Stimulated activated CD4-positive, alpha-beta T cell treated with anti-CD3 and anti-CD28 coated beads, Interleukin-12 subunit alpha, Interleukin-12 subunit beta, amount 100 ng/mL, for 48 hours (primary cell): ENCODE measurements at regions not wholly inside any gene's neighbourhood (a gene's known extent, or its start where the extent isn't known, plus 50 kb on each side); places are given as distances from the start of the nearest gene placed in this dataset.

Experiments
- DNase-seq, 3 donors: peaks; one replicate each; pipeline ENCODE4 v3.0.0-alpha.2; 2020; ENCODE audit warnings: low read depth in 2 of 3, low spot score in 1 of 3

- no peak for DNase-seq
Observed at GRCh38 chr4:136328131-136328530, 1204.2 kb downstream of the PCDH18 start.

GRCh38 chr4:136320465-136320813 is 1211.9 kb downstream of the PCDH18 start:
- no peak for DNase-seq

GRCh38 chr4:136319789-136320464 is 1212.4 kb downstream of the PCDH18 start:
- no peak for DNase-seq

GRCh38 chr4:136316961-136317360 is 1215.3 kb downstream of the PCDH18 start:
- DNase-seq = no peak

DNA sequence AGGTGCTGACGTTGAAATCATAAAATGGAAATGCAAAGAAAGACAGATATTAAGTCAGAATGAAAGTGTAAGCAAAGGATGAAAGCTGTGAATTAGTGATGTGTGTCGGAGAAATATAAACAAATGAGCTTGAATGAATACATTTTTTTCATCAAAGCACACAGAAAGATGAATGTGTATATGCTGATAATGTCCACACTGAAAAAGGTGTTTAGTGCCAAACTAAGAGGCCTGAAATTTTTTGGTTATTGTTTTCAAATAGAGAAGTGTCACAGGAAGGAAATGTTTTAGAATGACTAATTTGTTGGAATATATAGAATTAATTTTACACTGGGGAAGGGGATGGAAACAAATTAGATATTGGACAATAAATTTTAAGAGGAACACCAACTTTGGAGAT is 1217.6 kb downstream of the PCDH18 start:
- DNase-seq = no peak

DNA sequence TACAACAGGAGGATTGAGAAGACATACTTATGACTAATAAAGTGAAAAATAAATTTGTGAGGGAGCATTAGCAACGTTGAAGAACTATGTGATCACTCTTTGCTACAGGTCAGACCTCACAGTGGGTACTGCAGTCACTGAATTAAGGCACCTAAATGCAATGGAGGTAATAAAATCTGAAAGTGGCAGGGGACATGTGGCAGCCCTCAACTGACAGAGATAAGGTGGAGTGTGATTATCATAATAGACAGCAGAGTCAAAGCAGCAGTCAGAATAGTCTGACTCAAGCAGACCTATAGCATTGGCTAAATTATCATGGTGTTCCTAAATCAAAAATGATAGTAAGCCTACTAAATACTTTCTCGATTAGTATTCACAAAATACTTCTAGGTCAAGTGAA is 1220.5 kb downstream of the PCDH18 start:
- no peak for DNase-seq

DNA sequence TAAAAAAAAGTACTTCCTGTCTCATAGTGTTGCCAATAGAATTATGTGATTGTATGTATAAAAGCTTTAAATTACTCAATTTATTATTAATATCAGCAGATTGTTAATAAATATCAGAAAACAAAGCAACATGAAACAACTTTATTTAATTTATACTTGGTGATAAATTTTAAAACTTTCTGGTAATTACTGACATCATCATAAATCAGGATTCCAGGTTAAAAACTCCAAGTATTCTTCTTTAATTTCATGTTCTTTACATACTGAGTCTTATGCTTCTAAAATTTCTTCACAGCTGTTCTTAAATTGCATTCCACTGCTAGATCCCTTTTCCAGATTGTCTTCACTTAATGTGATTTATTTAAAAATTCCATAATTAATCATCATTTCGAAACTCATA is 1224.5 kb downstream of the PCDH18 start:
- DNase-seq = no peak

- no peak for DNase-seq
Observed at GRCh38 chr4:136306361-136306760, 1225.9 kb downstream of the PCDH18 start.

- DNase-seq = no peak
Observed at GRCh38 chr4:136302566-136302965, 1229.7 kb downstream of the PCDH18 start.

GRCh38 chr4:136301749-136302495 is 1230.4 kb downstream of the PCDH18 start:
- no peak for DNase-seq

DNA sequence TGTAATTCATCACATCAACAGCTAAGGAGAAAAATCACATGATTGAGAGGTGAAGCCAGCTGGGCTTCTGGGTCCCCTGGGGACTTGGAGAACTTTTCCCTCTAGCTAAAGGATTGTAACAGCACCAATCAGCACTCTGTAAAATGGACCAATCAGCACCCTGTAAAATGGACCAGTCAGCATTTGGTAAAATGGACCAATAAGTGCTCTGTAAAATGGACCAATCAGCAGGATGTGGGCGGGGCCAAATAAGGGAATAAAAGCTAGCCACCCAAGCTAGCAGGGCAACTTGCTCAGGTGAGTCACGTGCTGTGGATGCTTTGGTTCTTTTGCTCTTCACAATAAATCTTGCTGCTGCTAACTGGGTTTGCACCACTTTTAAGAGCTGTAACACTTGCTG is 1248.3 kb downstream of the PCDH18 start:
- DNase-seq = no peak

DNA sequence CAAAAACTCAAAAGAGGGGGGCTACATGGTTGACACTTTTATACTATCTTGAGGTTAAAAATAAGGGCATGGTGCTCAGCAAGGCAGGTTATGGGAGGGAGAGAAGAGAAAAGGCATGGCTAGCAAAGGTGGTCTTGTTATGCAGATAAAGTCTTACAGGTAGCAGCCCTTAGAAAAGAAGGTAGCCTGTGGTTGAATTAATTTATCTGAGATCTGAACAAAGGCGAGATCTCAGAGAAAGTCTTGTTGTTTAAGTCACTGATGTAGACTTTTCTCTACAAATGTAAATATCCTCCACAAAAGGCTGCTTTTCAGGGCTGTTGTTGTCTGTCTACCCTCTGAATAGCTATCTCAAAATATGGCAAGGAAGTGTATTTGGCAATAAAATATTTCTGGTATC is 1250.4 kb downstream of the PCDH18 start:
- no peak for DNase-seq

DNA sequence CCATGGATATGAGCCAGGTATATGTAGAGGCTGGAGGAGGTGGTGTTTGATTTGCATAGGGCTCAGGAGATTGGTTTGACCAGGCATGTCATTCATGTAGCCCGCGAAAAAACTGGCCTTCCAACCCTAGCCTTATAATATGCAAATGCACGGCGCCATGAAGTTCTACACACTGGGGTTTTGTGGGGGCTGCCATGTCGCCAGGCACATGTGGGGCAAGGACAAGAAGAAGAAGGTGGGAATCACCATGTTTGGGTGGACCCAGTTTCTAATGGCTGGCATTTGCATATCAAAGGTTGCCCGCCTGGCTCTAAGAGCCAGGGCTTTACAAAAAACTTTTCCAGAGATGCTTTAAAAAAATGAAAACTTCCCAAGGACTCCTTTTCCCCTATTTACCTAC is 1251.0 kb downstream of the PCDH18 start:
- no peak for DNase-seq

GRCh38 chr4:136277741-136278140 is 1254.6 kb downstream of the PCDH18 start:
- DNase-seq = no peak

- DNase-seq = no peak
Observed at GRCh38 chr4:136246876-136247275, 1285.4 kb downstream of the PCDH18 start.

DNA sequence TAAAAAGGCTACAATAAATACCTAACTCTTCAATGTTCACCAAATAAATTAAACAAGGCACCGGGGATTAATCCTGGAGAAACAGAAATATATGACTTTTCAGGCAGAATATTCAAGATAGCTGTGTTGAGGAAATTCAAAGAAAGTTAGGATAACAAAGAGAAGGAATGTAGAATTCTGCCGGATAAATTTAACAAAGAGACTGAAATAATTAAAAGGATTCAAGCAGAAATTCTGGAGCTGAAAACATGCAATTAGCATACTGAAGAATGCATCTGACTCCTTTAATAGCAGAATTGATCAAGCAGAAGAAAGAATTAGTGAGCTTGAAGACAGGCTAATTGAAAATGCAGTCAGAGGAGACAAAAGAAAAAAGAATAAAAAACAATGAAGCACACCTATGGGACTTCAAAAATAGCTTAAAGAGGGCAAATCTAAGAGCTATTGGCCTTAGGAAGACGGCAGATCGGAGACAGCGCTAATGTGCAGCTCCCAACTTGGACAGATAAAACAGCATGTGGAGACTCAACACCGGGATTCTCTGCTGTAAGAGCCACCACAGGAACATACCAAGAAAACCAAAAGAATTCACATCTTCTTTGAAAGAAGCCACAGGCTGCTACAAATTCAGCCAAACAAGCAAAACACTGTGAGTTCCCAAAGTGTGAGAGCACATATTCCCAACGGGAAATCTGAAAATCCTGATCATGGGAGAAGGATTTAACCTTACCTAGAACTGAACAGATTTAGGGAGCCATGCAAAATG is 1290.9 kb downstream of the PCDH18 start:
- no peak for DNase-seq

GRCh38 chr4:136227315-136227714 is 1305.0 kb downstream of the PCDH18 start:
- DNase-seq = no peak

DNA sequence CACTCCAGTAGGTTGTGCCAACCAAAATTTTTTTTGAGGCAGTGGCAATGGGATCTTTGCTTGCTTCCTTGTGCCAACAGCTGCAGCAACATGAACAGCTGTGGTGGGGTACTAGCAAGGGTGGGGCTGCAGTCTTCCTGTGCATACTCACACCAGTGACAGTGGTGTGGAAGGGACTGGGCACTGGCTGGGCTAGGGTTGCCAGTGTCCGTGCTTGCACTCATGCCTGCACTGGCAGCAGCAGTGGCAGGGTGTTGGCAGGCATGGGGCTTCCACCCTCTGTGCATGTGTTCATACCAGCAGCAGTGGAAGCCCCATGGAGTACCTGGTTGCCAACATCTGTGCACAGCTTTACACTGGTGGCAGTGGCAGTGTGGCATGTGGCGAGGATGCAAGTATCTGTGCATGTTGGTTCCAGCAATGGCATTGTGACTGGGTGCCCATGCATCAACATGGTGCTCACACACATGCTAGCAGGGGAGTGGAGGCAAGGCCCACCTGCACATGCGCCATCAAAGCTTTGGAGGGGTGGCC is 1312.6 kb downstream of the PCDH18 start:
- DNase-seq = no peak

DNA sequence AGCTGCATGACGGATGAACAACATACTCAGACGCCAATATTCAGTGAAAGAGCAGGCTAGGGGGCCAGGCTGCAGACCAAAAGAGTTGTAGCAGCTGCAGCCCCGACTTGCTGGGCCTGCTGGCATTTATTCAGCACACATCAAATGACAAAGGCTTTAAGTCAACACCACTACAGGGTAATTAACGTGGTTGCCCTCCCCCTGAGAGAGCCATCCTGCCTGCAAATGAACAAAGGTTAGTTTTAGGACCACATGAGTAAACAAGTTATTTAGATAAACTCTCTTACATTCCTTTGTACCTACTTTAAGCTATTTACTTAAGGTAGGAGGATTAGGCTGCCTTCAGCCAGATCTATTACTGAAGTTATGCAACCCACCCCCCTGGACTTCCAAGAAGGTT is 1329.1 kb downstream of the PCDH18 start:
- DNase-seq = no peak

DNA sequence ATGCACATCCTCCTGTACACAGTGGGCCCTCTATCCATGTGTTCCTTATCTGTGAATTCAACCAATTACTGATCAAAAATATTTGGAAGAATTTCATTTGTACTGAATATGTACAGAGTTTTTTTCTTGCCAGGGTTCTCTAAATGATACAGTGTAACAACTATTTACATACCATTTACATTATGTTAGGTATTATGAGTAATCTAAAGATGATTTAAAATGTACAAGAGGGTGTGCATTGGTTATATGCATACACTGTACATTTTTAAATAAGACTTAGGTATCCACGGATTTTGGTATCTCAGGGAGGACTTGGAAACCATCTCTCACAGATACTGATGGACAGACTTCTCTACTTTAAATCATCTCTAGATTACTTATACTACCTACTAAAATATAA is 1333.9 kb downstream of the PCDH18 start:
- DNase-seq = no peak

- no peak for DNase-seq
Observed at GRCh38 chr4:136194962-136195361, 1337.3 kb downstream of the PCDH18 start.

GRCh38 chr4:136186650-136187049 is 1345.6 kb downstream of the PCDH18 start:
- no peak for DNase-seq
